ENCODE measurements at regions not wholly inside any gene's neighbourhood (a gene's known extent, or its start where the extent isn't known, plus 50 kb on each side); places are given as distances from the start of the nearest gene placed in this dataset.

GRCh38 chr12:65570451-65571130, 253.7 kb upstream of the HMGA2 start:
- CTCF ChIA-PET, result no interaction called here
- intact Hi-C loops (cut with micrococcal nuclease), result no loop called here
- Histone ChIP-seq H3K9me3 (ENCODE audit: low read length) (peaks cover 8% of the 10 kb centered on the region; the same call in 1 of the 2 replicates), H4K20me1 (ENCODE audit: low read length) (no peaks in the 10 kb centered on the region), H3K9me2 (replicated peaks; ENCODE audit: low read length) (no peaks in the 10 kb centered on the region), H3F3A (ENCODE audit: low read length, unreplicated experiment) (no peaks in the 10 kb centered on the region), H3K4me1 (ENCODE audit: insufficient read depth, low read length) (peaks cover 32% of the 10 kb centered on the region), H3K9ac (ENCODE audit: low read length) (no peak overlapping the region), H3K79me2 (ENCODE audit: low read length) (no peaks in the 10 kb centered on the region), H3K4me2 (ENCODE audit: low read length) (no peak overlapping the region), H2AFZ (ENCODE audit: low read length) (no peak overlapping the region), H3K27ac (ENCODE audit: low read length) (no peak overlapping the region), H3K27me3 (ENCODE audit: low read length) (no peaks in the 10 kb centered on the region), H3K36me3 (ENCODE audit: low read depth, low read length) (0 out of 2 replicates have a peak, but pooled peaks cover 7% of the 10 kb centered on the region), H3K4me3 (ENCODE audit: low read length) (no peak overlapping the region)
- ATAC-seq (no peak), DNase-seq (no peak)
- POLR2A ChIA-PET (ENCODE audit: unreplicated experiment), result no interaction called here
- TF ChIP-seq EZH2 (IDR thresholded peaks at IDR 0.05; ENCODE audit: low read length, unreplicated experiment) (no peak), CTCF (conservative IDR thresholded peaks at IDR 0.05; ENCODE audit: low read depth, low read length) (no peak), EZH2phosphoT487 (IDR thresholded peaks at IDR 0.05; ENCODE audit: borderline replicate concordance, low read length) (no peak)
- BruUV-seq (replicated peaks), result no TSS peak

DNA sequence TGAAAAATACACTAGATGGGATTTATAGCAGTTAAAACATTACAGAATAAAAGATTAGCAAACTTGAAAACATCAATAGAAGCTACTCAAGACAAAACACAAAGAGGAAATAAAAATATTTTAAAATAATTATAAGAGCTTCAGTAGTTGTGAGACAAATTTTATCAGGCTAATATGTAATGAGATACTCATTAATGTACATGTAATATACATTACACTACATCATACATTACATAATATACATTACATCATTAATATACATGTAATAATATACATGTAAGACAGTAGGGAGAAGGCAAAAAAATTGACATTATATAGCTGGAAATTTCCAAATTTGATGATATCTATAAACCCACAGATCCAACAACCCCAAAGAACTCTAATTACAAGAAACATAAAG, 249.4 kb upstream of the HMGA2 start:
- TF ChIP-seq EZH2 (IDR thresholded peaks at IDR 0.05; ENCODE audit: low read length, unreplicated experiment), result no peak

DNA sequence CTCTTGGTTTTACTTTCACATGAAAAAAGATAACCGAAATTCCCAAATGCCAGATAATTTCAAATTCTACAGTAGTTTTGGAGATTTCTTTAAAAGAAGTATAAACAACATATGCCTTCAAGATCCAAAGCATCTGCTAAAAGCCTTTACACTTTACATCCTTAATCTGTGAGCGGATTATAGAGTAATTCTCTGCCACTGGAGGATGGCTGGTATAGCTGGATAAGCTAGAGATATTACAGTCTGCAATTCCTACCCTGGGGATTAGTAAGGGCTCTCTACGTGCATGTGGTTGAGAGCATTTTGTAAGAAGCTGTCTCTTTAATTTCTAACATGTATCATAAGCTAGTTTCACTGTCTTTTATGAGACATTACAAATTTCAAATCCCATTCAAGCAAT, 240.3 kb upstream of the HMGA2 start:
- TF ChIP-seq EZH2 (IDR thresholded peaks at IDR 0.05; ENCODE audit: low read length, unreplicated experiment), result no peak
- TF ChIP-seq CTCF (conservative IDR thresholded peaks at IDR 0.05; ENCODE audit: low read depth, low read length), result no peak
- no peak for TF ChIP-seq EZH2phosphoT487 (IDR thresholded peaks at IDR 0.05; ENCODE audit: borderline replicate concordance, low read length)
- Histone ChIP-seq H3K79me2 (ENCODE audit: low read length) (no peaks in the 10 kb centered on the region), H4K20me1 (ENCODE audit: low read length) (no peaks in the 10 kb centered on the region), H3K4me3 (ENCODE audit: low read length) (no peak overlapping the region), H3K9me3 (ENCODE audit: low read length) (no peaks in the 10 kb centered on the region), H3K4me1 (ENCODE audit: insufficient read depth, low read length) (0 out of 2 replicates have a peak, but pooled peaks cover 5% of the 10 kb centered on the region), H3K27ac (ENCODE audit: low read length) (no peak overlapping the region), H3K4me2 (ENCODE audit: low read length) (no peak overlapping the region), H3K9me2 (replicated peaks; ENCODE audit: low read length) (no peaks in the 10 kb centered on the region), H3K27me3 (ENCODE audit: low read length) (no peaks in the 10 kb centered on the region), H3K36me3 (ENCODE audit: low read depth, low read length) (no peaks in the 10 kb centered on the region), H2AFZ (ENCODE audit: low read length) (no peak overlapping the region), H3F3A (ENCODE audit: low read length, unreplicated experiment) (no peaks in the 10 kb centered on the region), H3K9ac (ENCODE audit: low read length) (no peak overlapping the region)
- ChIA-PET CTCF (interaction anchor here (0.7 kb wide), 1 partner anchor 47 kb away, joined by 3 read pairs; no protein-coding TSS in a partner anchor), POLR2A (ENCODE audit: unreplicated experiment) (interaction anchor here (0.5 kb wide), 1 partner anchor 327 kb away, joined by 3 read pairs; no protein-coding TSS in a partner anchor)
- intact Hi-C loops (cut with micrococcal nuclease), result no loop called here
- no peak for DNase-seq
- ATAC-seq, result no peak
- no TSS peak for BruUV-seq (replicated peaks)

More for the DNA sequence above, 249.4 kb upstream of the HMGA2 start:
- Histone ChIP-seq H3F3A (ENCODE audit: low read length, unreplicated experiment) (no peaks in the 10 kb centered on the region), H2AFZ (ENCODE audit: low read length) (no peak overlapping the region), H3K9ac (ENCODE audit: low read length) (no peak overlapping the region), H3K9me3 (ENCODE audit: low read length) (peaks cover 8% of the 10 kb centered on the region), H3K9me2 (replicated peaks; ENCODE audit: low read length) (no peaks in the 10 kb centered on the region), H3K79me2 (ENCODE audit: low read length) (no peaks in the 10 kb centered on the region), H3K4me1 (ENCODE audit: insufficient read depth, low read length) (no peaks in the 10 kb centered on the region), H3K27me3 (ENCODE audit: low read length) (no peaks in the 10 kb centered on the region), H3K27ac (ENCODE audit: low read length) (no peak overlapping the region), H4K20me1 (ENCODE audit: low read length) (no peaks in the 10 kb centered on the region), H3K4me3 (ENCODE audit: low read length) (no peak overlapping the region), H3K36me3 (ENCODE audit: low read depth, low read length) (0 out of 2 replicates have a peak, but pooled peaks cover 7% of the 10 kb centered on the region), H3K4me2 (ENCODE audit: low read length) (no peak overlapping the region)
- intact Hi-C loops (cut with micrococcal nuclease), result no loop called here
- ATAC-seq (no peak), DNase-seq (no peak)
- ChIA-PET CTCF (no interaction called here), POLR2A (ENCODE audit: unreplicated experiment) (no interaction called here)
- BruUV-seq (replicated peaks), result no TSS peak
